OCI-LY3 (cell line): ENCODE measurements at regions not wholly inside any gene's neighbourhood (a gene's known extent, or its start where the extent isn't known, plus 50 kb on each side); places are given as distances from the start of the nearest gene placed in this dataset.

Source experiments
- H2AFZ ChIP-seq: fragments of 200-600, 300-600 bp; shearing (Covaris generic); 2 replicates; pipeline ENCODE4 v1.6.0; 2014; ENCODE audit warnings: antibody characterized with exemption, low read depth, low read length
- H3K27ac ChIP-seq: fragments of 200-600, 300-600 bp; sonication (generic); 2 replicates; pipeline ENCODE4 v1.5.1; 2014; ENCODE audit warnings: mild to moderate bottlenecking, low read length, moderate library complexity, mixed read lengths
- H3K27me3 ChIP-seq: fragments of 200-600, 300-600 bp; sonication (generic); 2 replicates; pipeline ENCODE4 v1.6.1; 2014; ENCODE audit warnings: low read depth, low read length, mixed read lengths
- H3K36me3 ChIP-seq: fragments of 200-600, 300-600 bp; sonication (generic); replicated peaks from 2 replicates; pipeline ENCODE3; 2014; ENCODE audit warnings: low read depth, low read length, mixed read lengths
- H3K4me1 ChIP-seq: fragments of 300-600, 200-600 bp; sonication (generic); 2 replicates; pipeline ENCODE4 v1.6.1; 2014; ENCODE audit warnings: low read length, mixed read lengths
- H3K4me2 ChIP-seq: fragments of 200-600, 300-600 bp; sonication (generic); 2 replicates; pipeline ENCODE4 v1.6.1; 2014; ENCODE audit warnings: low read length, mixed read lengths
- H3K4me3 ChIP-seq: fragments of 300-600, 200-600 bp; sonication (generic); 2 replicates; pipeline ENCODE4 v1.5.1; 2014; ENCODE audit warnings: antibody characterized with exemption, mild to moderate bottlenecking, low read length, moderate library complexity
- H3K79me2 ChIP-seq: fragments of 300-600, 200-600 bp; shearing (Covaris generic); 2 replicates; pipeline ENCODE4 v1.6.1; 2014; ENCODE audit warnings: mild to moderate bottlenecking, low read length, mixed read lengths
- H3K9ac ChIP-seq: fragments of 300-600, 200-600 bp; shearing (Covaris generic); 2 replicates; pipeline ENCODE4 v1.6.0; 2014; ENCODE audit warnings: mild to moderate bottlenecking, low read length, moderate library complexity
- H3K9me3 ChIP-seq: fragments of 200-600, 300-600 bp; shearing (Covaris generic); 2 replicates; pipeline ENCODE4 v1.6.1; 2014; ENCODE audit warnings: low read length, mixed read lengths; ENCODE audit not compliant: insufficient read depth
- H4K20me1 ChIP-seq: fragments of 200-600, 300-600 bp; sonication (generic); 2 replicates; pipeline ENCODE4 v1.6.1; 2016; ENCODE audit warnings: low read length, mixed read lengths; ENCODE audit not compliant: insufficient read depth
- EZH2phosphoT487 ChIP-seq: fragments of 200-600 bp; shearing (Covaris generic); IDR thresholded peaks from 2 replicates; pipeline ENCODE4 v1.6.1; 2018; ENCODE audit warnings: antibody characterized with exemption, mixed run types, low read depth
- TF ChIP-seq, protein P1 (sequence below): fragments of 200-600, 300-600 bp; sonication (generic); IDR thresholded peaks from 2 replicates; pipeline ENCODE4 v1.5.1; 2014; ENCODE audit warnings: antibody characterized with exemption, low read length, low read depth

DNA sequence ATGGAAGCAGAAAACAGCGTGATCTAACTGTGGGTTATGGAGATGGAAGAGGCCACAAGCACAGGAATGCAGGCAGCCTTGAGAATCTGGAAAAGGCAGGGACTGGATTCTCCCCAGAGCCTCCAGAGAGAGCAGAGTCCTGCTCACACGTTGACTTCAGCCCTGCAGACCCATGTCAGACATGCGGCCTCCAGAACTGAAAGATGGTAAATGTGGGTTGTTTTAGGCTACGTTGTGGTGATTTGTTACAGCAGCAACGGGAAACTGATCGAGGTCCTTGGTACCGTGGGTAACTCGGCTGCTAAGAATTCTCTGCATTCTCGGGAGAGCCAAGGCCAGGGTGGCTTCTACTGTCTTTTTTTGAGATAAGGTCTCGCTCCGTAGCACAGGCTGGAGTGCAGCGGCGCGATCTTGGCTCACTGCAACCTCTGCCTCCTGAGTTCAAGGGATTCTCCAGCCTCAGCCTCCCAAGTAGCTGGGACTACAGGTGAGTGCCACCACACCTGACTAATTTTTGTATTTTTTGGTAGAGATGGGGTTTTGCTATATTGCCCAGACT, 97.1 kb downstream of the ACKR3 start:
- H3K9ac ChIP-seq, result no peak overlapping the region
- no peaks in the 10 kb centered on the region for H3K9me3 ChIP-seq
- no peaks in the 10 kb centered on the region for H3K4me1 ChIP-seq
- H3K4me3 ChIP-seq, result no peak overlapping the region
- 0 out of 2 replicates have a peak, but pooled peaks cover 2% of the 10 kb centered on the region for H3K27me3 ChIP-seq
- H3K27ac ChIP-seq, result no peak overlapping the region
- H2AFZ ChIP-seq, result no peak overlapping the region
- TF ChIP-seq EZH2phosphoT487, result no peak
- TF ChIP-seq, protein P1, sequence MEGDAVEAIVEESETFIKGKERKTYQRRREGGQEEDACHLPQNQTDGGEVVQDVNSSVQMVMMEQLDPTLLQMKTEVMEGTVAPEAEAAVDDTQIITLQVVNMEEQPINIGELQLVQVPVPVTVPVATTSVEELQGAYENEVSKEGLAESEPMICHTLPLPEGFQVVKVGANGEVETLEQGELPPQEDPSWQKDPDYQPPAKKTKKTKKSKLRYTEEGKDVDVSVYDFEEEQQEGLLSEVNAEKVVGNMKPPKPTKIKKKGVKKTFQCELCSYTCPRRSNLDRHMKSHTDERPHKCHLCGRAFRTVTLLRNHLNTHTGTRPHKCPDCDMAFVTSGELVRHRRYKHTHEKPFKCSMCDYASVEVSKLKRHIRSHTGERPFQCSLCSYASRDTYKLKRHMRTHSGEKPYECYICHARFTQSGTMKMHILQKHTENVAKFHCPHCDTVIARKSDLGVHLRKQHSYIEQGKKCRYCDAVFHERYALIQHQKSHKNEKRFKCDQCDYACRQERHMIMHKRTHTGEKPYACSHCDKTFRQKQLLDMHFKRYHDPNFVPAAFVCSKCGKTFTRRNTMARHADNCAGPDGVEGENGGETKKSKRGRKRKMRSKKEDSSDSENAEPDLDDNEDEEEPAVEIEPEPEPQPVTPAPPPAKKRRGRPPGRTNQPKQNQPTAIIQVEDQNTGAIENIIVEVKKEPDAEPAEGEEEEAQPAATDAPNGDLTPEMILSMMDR, result no peak
- no peaks in the 10 kb centered on the region for H4K20me1 ChIP-seq
- no peaks in the 10 kb centered on the region for H3K79me2 ChIP-seq
- H3K36me3 ChIP-seq, result no peaks in the 10 kb centered on the region
- H3K4me2 ChIP-seq, result no peak overlapping the region

DNA sequence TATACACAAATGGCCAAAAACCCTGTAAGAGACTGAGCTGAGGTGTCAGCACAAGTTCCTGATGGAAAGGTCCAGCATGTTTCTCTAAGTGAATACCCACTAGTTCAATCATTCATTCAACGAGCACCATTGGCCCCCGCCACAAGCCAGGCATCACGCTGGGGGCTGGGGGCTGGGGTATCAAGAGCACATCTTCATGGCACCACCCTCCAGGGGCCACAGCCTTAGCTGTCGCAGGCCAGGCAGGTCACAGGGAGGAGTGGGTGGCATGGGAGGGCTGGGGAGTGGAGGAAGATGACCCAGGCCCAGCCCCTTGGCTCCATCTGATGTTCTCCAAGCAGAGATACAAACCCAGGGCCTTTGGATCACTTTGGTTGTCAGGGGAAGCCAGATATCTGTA, 97.9 kb downstream of the ACKR3 start:
- Histone ChIP-seq H3K27me3 (no peaks in the 10 kb centered on the region), H3K27ac (no peak overlapping the region), H3K4me2 (no peak overlapping the region), H2AFZ (no peak overlapping the region), H3K4me3 (no peak overlapping the region), H3K9me3 (no peaks in the 10 kb centered on the region), H3K9ac (no peak overlapping the region), H3K36me3 (no peaks in the 10 kb centered on the region), H3K4me1 (no peaks in the 10 kb centered on the region), H4K20me1 (no peaks in the 10 kb centered on the region), H3K79me2 (no peaks in the 10 kb centered on the region)
- TF ChIP-seq, protein P1, result no peak
- no peak for TF ChIP-seq EZH2phosphoT487

DNA sequence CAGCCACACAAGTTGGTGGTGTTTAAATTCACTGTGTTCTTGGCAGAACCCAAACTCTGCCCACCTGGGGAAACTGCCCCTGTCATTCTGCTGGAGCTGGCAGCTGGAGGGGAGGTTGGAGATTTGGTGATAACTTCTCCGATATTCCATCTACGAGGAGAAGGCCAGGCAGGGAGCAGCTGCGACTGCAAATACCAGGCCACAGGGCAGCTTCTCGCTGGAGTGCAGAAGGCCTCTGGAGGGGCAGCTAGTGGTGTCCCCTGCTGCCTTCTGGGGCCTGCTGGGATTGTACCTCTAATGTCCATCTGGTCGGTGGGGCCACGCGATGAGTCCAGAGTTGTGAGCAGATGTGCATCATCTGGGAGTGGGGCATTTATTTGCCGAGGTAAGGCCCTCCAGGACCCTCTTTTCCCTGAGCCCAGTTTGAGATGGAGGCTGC, 98.9 kb downstream of the ACKR3 start:
- no peaks in the 10 kb centered on the region for H3K4me1 ChIP-seq
- TF ChIP-seq, protein P1, result no peak
- no peak for TF ChIP-seq EZH2phosphoT487
- H3K4me3 ChIP-seq, result no peak overlapping the region
- H4K20me1 ChIP-seq, result no peaks in the 10 kb centered on the region
- H2AFZ ChIP-seq, result no peak overlapping the region
- H3K79me2 ChIP-seq, result no peaks in the 10 kb centered on the region
- H3K27me3 ChIP-seq, result no peaks in the 10 kb centered on the region
- no peaks in the 10 kb centered on the region for H3K9me3 ChIP-seq
- H3K9ac ChIP-seq, result no peak overlapping the region
- no peak overlapping the region for H3K4me2 ChIP-seq
- H3K36me3 ChIP-seq, result no peaks in the 10 kb centered on the region
- H3K27ac ChIP-seq, result no peak overlapping the region

DNA sequence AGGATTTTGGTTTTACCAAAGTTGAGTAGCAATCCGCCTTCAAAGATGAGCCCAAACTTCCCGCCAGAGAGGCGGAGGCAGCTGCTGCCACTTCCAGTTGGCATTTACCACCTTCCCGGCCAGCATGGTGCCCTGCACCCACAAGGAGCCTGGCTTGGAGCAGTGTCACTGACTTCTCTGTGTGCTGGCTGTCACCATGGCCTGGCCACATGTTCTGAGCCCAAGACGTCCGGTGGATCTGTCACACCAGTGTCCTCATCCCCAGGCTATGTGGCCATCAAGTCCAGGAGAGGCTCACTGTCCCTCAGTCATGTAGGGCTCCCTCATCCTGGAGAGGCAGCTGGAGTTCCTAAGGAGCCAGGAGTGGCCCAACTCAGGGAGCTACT, 100.6 kb downstream of the ACKR3 start:
- no peaks in the 10 kb centered on the region for H3K4me1 ChIP-seq
- no peak overlapping the region for H3K27ac ChIP-seq
- H3K4me2 ChIP-seq, result no peak overlapping the region
- H3K9me3 ChIP-seq, result no peaks in the 10 kb centered on the region
- no peaks in the 10 kb centered on the region for H3K27me3 ChIP-seq
- no peaks in the 10 kb centered on the region for H4K20me1 ChIP-seq
- no peaks in the 10 kb centered on the region for H3K79me2 ChIP-seq
- no peak overlapping the region for H2AFZ ChIP-seq
- no peak overlapping the region for H3K9ac ChIP-seq
- no peaks in the 10 kb centered on the region for H3K36me3 ChIP-seq
- no peak for TF ChIP-seq EZH2phosphoT487
- TF ChIP-seq, protein P1, result no peak
- no peak overlapping the region for H3K4me3 ChIP-seq
